GM23338 (cell line): ENCODE measurements at regions not wholly inside any gene's neighbourhood (a gene's known extent, or its start where the extent isn't known, plus 50 kb on each side); places are given as distances from the start of the nearest gene placed in this dataset.
"Not testable (repeated sequence)": the region's sequence is repeated elsewhere in the genome, so short reads cannot be mapped to it uniquely, and the experiment has no call there.

Source experiments
- ATAC-seq: fragments of 200-7000 bp; cut with Tn5 transposase; 3 replicates; pipeline ENCODE4 v1.9.1; 2020
- DNase-seq: peaks from one replicate; pipeline ENCODE4 v3.0.0-alpha.2; 2015; ENCODE audit warnings: low spot score
- H2AFZ ChIP-seq: fragments of 200-600 bp; sonication (generic); 2 replicates; pipeline ENCODE4 v1.8.0; 2016; ENCODE audit warnings: antibody characterized with exemption, mild to moderate bottlenecking, moderate library complexity
- H3F3A ChIP-seq: fragments of 200-600 bp; sonication (generic); replicated peaks from 2 replicates; pipeline ENCODE4 v1.8.0; 2017; ENCODE audit warnings: antibody characterized with exemption, mixed run types, low read depth
- H3K27ac ChIP-seq: fragments of 200-600 bp; sonication (generic); 2 replicates; pipeline ENCODE4 v1.6.1; 2016; ENCODE audit warnings: low read depth
- H3K27me3 ChIP-seq: fragments of 200-600 bp; sonication (generic); 2 replicates; pipeline ENCODE4 v1.8.0; 2016; ENCODE audit warnings: mild to moderate bottlenecking, mixed run types, moderate library complexity; ENCODE audit not compliant: insufficient read depth
- H3K36me3 ChIP-seq: fragments of 200-600 bp; sonication (generic); 2 replicates; pipeline ENCODE4 v1.8.0; 2016; ENCODE audit warnings: mild to moderate bottlenecking; ENCODE audit not compliant: insufficient read depth
- H3K4me1 ChIP-seq: fragments of 200-600 bp; sonication (generic); 2 replicates; pipeline ENCODE4 v1.8.0; 2016; ENCODE audit warnings: mild to moderate bottlenecking, moderate library complexity; ENCODE audit not compliant: insufficient read depth
- H3K4me2 ChIP-seq: fragments of 200-600 bp; sonication (generic); 2 replicates; pipeline ENCODE4 v1.7.1; 2017; ENCODE audit warnings: mixed run types
- H3K4me3 ChIP-seq: fragments of 200-600 bp; sonication (generic); 2 replicates; pipeline ENCODE4 v1.6.1; 2016; ENCODE audit warnings: mixed run types
- H3K79me2 ChIP-seq: fragments of 200-600 bp; sonication (generic); replicated peaks from 2 replicates; pipeline ENCODE4 v1.8.0; 2017; ENCODE audit warnings: mild to moderate bottlenecking; ENCODE audit not compliant: insufficient read depth
- H3K9me2 ChIP-seq: fragments of 200-600 bp; sonication (generic); 2 replicates; pipeline ENCODE4 v1.8.0; 2017; ENCODE audit not compliant: insufficient read depth
- H4K20me1 ChIP-seq: fragments of 200-600 bp; sonication (generic); replicated peaks from 2 replicates; pipeline ENCODE4 v1.8.0; 2017; ENCODE audit warnings: mild to moderate bottlenecking; ENCODE audit not compliant: insufficient read depth
- H3K27ac Mint-ChIP-seq: 2 replicates; pipeline ENCODE4 v1.8.0; 2020; ENCODE audit warnings: inconsistent platforms, mild to moderate bottlenecking, moderate library complexity, mixed read lengths
- H3K27me3 Mint-ChIP-seq: 3 replicates; pipeline ENCODE4 v1.8.0; 2022; ENCODE audit warnings: low read depth, mild to moderate bottlenecking, moderate library complexity, mixed read lengths, inconsistent platforms; ENCODE audit not compliant: insufficient read depth, poor library complexity
- H3K36me3 Mint-ChIP-seq: 3 replicates; pipeline ENCODE4 v1.8.0; 2021; ENCODE audit warnings: low read depth, mild to moderate bottlenecking, inconsistent platforms, moderate library complexity, mixed read lengths
- H3K4me1 Mint-ChIP-seq: 3 replicates; pipeline ENCODE4 v1.8.0; 2020; ENCODE audit warnings: mild to moderate bottlenecking, inconsistent platforms, mixed read lengths
- H3K4me3 Mint-ChIP-seq: 3 replicates; pipeline ENCODE4 v1.8.0; 2021; ENCODE audit warnings: moderate library complexity, mild to moderate bottlenecking, inconsistent platforms, mixed read lengths
- H3K9me3 Mint-ChIP-seq: 3 replicates; pipeline ENCODE4 v1.8.0; 2020; ENCODE audit warnings: moderate library complexity, mild to moderate bottlenecking, inconsistent platforms, mixed read lengths
- EZH2 ChIP-seq: fragments of 200-600 bp; sonication (generic); IDR thresholded peaks from one replicate; pipeline ENCODE4 v1.8.0; 2017; ENCODE audit warnings: antibody characterized with exemption, mild to moderate bottlenecking, low read depth; ENCODE audit not compliant: unreplicated experiment
- REST ChIP-seq: IDR thresholded peaks from one replicate; pipeline ENCODE4 v1.6.1; 2018; ENCODE audit warnings: antibody characterized with exemption; ENCODE audit not compliant: unreplicated experiment
- STAT1 ChIP-seq: IDR thresholded peaks from one replicate; pipeline ENCODE4 v1.6.1; 2016; ENCODE audit warnings: antibody characterized with exemption; ENCODE audit not compliant: unreplicated experiment
- ZNF114 ChIP-seq: fragments of 250-450 bp; sonication (Bioruptor Pico); IDR thresholded peaks from 2 replicates; pipeline ENCODE4 v1.5.0; 2020; ENCODE audit warnings: mild to moderate bottlenecking, moderate library complexity
- TF ChIP-seq, protein P1 (sequence below): fragments of 250-450 bp; sonication (Bioruptor Pico); IDR thresholded peaks from 2 replicates; pipeline ENCODE4 v1.5.0; 2020; ENCODE audit warnings: mild to moderate bottlenecking, moderate library complexity

GRCh38 chr4:72842323-72842722, 227.2 kb downstream of the COX18 start:
- no peak overlapping the region for H3K4me3 ChIP-seq
- no peak overlapping the region for H2AFZ ChIP-seq
- H3K4me1 Mint-ChIP-seq = peaks cover 4% of the 10 kb centered on the region; the same call in 2 of the 3 replicates
- peaks cover 16% of the 10 kb centered on the region for H3K36me3 Mint-ChIP-seq
- peaks cover 2% of the 10 kb centered on the region for H3K27me3 Mint-ChIP-seq
- H3K27me3 ChIP-seq = no peaks in the 10 kb centered on the region
- H4K20me1 ChIP-seq = no peaks in the 10 kb centered on the region
- H3K4me1 ChIP-seq = no peaks in the 10 kb centered on the region; the same call in 1 of the 2 replicates
- H3F3A ChIP-seq = no peaks in the 10 kb centered on the region
- no peaks in the 10 kb centered on the region for H3K9me2 ChIP-seq
- no peak overlapping the region for H3K27ac Mint-ChIP-seq
- H3K9me3 Mint-ChIP-seq = peaks cover 33% of the 10 kb centered on the region
- TF ChIP-seq ZNF114 (CRISPR knock-in tag) = no peak
- TF ChIP-seq EZH2 = no peak
- TF ChIP-seq STAT1 = no peak
- no peak for TF ChIP-seq REST
- ATAC-seq (no peak), DNase-seq (no peak)
- H3K27ac ChIP-seq = no peak overlapping the region
- H3K4me3 Mint-ChIP-seq = no peak overlapping the region
- no peaks in the 10 kb centered on the region for H3K79me2 ChIP-seq
- H3K4me2 ChIP-seq = no peak overlapping the region
- H3K36me3 ChIP-seq = no peaks in the 10 kb centered on the region

- H3K9me2 ChIP-seq, H3K36me3 ChIP-seq, H3K4me2 ChIP-seq, H3K4me1 Mint-ChIP-seq, H3K79me2 ChIP-seq, H4K20me1 ChIP-seq, H3K27me3 ChIP-seq, H3K4me3 Mint-ChIP-seq, H2AFZ ChIP-seq, ATAC-seq, DNase-seq, H3K27ac ChIP-seq, H3K4me1 ChIP-seq, H3K27ac Mint-ChIP-seq, H3K4me3 ChIP-seq, H3F3A ChIP-seq, H3K27me3 Mint-ChIP-seq: not testable (repeated sequence)
- Mint-ChIP-seq H3K36me3 (peaks cover 10% of the 10 kb centered on the region; the same call in 2 of the 3 replicates), H3K9me3 (peaks cover 39% of the 10 kb centered on the region)
These were observed 229.3 kb downstream of the COX18 start for GRCh38 chr4:72840166-72840565.

GRCh38 chr4:72828864-72829263, 240.7 kb downstream of the COX18 start:
- Mint-ChIP-seq H3K9me3 (peaks cover 12% of the 10 kb centered on the region; the same call in 2 of the 3 replicates), H3K4me3 (no peak overlapping the region), H3K4me1 (no peaks in the 10 kb centered on the region), H3K27me3 (peaks cover 3% of the 10 kb centered on the region), H3K36me3 (peaks cover 3% of the 10 kb centered on the region; the same call in 1 of the 3 replicates), H3K27ac (no peak overlapping the region)
- Histone ChIP-seq H3K79me2 (no peaks in the 10 kb centered on the region), H3K9me2 (no peaks in the 10 kb centered on the region), H3K36me3 (no peaks in the 10 kb centered on the region), H3K4me1 (no peaks in the 10 kb centered on the region), H3K27ac (no peak overlapping the region), H4K20me1 (no peaks in the 10 kb centered on the region), H3F3A (no peaks in the 10 kb centered on the region), H3K4me3 (no peak overlapping the region), H3K4me2 (no peak overlapping the region), H2AFZ (no peak overlapping the region), H3K27me3 (no peaks in the 10 kb centered on the region)
- no peak for ATAC-seq
- DNase-seq = no peak
- TF ChIP-seq, protein P1, sequence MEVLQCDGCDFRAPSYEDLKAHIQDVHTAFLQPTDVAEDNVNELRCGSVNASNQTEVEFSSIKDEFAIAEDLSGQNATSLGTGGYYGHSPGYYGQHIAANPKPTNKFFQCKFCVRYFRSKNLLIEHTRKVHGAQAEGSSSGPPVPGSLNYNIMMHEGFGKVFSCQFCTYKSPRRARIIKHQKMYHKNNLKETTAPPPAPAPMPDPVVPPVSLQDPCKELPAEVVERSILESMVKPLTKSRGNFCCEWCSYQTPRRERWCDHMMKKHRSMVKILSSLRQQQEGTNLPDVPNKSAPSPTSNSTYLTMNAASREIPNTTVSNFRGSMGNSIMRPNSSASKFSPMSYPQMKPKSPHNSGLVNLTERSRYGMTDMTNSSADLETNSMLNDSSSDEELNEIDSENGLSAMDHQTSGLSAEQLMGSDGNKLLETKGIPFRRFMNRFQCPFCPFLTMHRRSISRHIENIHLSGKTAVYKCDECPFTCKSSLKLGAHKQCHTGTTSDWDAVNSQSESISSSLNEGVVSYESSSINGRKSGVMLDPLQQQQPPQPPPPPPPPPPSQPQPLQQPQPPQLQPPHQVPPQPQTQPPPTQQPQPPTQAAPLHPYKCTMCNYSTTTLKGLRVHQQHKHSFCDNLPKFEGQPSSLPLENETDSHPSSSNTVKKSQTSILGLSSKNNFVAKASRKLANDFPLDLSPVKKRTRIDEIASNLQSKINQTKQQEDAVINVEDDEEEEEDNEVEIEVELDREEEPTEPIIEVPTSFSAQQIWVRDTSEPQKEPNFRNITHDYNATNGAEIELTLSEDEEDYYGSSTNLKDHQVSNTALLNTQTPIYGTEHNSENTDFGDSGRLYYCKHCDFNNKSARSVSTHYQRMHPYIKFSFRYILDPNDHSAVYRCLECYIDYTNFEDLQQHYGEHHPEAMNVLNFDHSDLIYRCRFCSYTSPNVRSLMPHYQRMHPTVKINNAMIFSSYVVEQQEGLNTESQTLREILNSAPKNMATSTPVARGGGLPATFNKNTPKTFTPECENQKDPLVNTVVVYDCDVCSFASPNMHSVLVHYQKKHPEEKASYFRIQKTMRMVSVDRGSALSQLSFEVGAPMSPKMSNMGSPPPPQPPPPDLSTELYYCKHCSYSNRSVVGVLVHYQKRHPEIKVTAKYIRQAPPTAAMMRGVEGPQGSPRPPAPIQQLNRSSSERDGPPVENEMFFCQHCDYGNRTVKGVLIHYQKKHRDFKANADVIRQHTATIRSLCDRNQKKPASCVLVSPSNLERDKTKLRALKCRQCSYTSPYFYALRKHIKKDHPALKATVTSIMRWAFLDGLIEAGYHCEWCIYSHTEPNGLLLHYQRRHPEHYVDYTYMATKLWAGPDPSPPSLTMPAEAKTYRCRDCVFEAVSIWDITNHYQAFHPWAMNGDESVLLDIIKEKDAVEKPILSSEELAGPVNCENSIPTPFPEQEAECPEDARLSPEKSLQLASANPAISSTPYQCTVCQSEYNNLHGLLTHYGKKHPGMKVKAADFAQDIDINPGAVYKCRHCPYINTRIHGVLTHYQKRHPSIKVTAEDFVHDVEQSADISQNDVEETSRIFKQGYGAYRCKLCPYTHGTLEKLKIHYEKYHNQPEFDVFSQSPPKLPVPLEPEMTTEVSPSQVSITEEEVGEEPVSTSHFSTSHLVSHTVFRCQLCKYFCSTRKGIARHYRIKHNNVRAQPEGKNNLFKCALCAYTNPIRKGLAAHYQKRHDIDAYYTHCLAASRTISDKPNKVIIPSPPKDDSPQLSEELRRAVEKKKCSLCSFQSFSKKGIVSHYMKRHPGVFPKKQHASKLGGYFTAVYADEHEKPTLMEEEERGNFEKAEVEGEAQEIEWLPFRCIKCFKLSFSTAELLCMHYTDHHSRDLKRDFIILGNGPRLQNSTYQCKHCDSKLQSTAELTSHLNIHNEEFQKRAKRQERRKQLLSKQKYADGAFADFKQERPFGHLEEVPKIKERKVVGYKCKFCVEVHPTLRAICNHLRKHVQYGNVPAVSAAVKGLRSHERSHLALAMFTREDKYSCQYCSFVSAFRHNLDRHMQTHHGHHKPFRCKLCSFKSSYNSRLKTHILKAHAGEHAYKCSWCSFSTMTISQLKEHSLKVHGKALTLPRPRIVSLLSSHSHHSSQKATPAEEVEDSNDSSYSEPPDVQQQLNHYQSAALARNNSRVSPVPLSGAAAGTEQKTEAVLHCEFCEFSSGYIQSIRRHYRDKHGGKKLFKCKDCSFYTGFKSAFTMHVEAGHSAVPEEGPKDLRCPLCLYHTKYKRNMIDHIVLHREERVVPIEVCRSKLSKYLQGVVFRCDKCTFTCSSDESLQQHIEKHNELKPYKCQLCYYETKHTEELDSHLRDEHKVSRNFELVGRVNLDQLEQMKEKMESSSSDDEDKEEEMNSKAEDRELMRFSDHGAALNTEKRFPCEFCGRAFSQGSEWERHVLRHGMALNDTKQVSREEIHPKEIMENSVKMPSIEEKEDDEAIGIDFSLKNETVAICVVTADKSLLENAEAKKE (CRISPR knock-in tag) = no peak
- no peak for TF ChIP-seq ZNF114 (CRISPR knock-in tag)
